ENCODE measurements at regions not wholly inside any gene's neighbourhood (a gene's known extent, or its start where the extent isn't known, plus 50 kb on each side); places are given as distances from the start of the nearest gene placed in this dataset.

DNA sequence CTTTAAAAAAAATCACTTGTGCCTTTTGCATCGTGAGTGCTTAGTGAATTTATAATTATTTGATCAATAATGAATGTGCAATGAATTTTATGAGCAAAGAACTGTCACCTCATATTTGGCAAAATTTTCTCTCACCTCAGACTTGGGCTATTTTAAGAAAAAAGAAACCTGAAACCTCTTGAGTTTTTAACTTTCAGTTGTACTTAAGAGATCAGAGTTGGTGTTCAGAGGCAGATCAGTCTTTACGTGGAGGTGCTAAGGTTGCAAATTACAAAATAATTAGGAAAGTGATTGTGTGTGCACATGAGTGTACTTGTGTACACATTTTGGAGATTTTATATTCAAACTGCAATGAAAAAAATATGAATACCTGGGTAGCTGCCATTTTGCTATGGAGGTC, 218.7 kb upstream of the RBFOX1 start:
- DNase-seq (ENCODE audit: low read depth): no peak
- no peak overlapping the region for H3K4me3 ChIP-seq (ENCODE audit: low read depth, low read length)
- H3K36me3 ChIP-seq (ENCODE audit: control insufficient read depth, insufficient read depth, low read length): no peaks in the 10 kb centered on the region
- no peaks in the 10 kb centered on the region for H3K27me3 ChIP-seq (ENCODE audit: control insufficient read depth, insufficient read depth, low read length)
- CTCF ChIA-PET: no interaction called here
- POLR2A ChIA-PET: no interaction called here
- TF ChIP-seq, protein P1, sequence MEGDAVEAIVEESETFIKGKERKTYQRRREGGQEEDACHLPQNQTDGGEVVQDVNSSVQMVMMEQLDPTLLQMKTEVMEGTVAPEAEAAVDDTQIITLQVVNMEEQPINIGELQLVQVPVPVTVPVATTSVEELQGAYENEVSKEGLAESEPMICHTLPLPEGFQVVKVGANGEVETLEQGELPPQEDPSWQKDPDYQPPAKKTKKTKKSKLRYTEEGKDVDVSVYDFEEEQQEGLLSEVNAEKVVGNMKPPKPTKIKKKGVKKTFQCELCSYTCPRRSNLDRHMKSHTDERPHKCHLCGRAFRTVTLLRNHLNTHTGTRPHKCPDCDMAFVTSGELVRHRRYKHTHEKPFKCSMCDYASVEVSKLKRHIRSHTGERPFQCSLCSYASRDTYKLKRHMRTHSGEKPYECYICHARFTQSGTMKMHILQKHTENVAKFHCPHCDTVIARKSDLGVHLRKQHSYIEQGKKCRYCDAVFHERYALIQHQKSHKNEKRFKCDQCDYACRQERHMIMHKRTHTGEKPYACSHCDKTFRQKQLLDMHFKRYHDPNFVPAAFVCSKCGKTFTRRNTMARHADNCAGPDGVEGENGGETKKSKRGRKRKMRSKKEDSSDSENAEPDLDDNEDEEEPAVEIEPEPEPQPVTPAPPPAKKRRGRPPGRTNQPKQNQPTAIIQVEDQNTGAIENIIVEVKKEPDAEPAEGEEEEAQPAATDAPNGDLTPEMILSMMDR (IDR thresholded peaks at IDR 0.05; ENCODE audit: insufficient read depth, low read depth, low read length): no peak

DNA sequence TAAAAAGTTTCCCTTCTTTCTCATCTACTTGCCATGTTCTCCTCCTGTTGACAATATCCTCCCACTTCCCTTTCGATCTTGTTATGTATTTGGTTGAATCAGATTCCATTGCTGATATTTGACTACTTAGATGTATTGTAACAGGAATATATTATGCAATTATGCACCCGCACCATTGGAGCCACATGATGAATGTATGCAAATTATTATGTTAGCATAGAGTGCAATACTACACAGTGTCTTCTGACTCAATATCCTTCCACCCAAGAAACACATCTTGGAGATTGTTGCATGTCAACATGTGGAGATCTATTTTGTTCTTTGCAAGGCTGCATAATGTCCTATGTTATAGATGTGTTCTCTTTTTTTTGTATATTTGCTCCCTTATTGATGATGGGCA, 219.2 kb upstream of the RBFOX1 start:
- Histone ChIP-seq H3K4me3 (ENCODE audit: low read depth, low read length) (no peak overlapping the region), H3K36me3 (ENCODE audit: control insufficient read depth, insufficient read depth, low read length) (no peaks in the 10 kb centered on the region), H3K27me3 (ENCODE audit: control insufficient read depth, insufficient read depth, low read length) (no peaks in the 10 kb centered on the region)
- TF ChIP-seq, protein P1 (IDR thresholded peaks at IDR 0.05; ENCODE audit: insufficient read depth, low read depth, low read length): no peak
- no peak for DNase-seq (ENCODE audit: low read depth)
- CTCF ChIA-PET: no interaction called here
- POLR2A ChIA-PET: no interaction called here

- H3K4me3 ChIP-seq (ENCODE audit: low read depth, low read length): no peak overlapping the region
- no peak for DNase-seq (ENCODE audit: low read depth)
- H3K27me3 ChIP-seq (ENCODE audit: control insufficient read depth, insufficient read depth, low read length): no peaks in the 10 kb centered on the region
- no peaks in the 10 kb centered on the region for H3K36me3 ChIP-seq (ENCODE audit: control insufficient read depth, insufficient read depth, low read length)
- TF ChIP-seq, protein P1 (IDR thresholded peaks at IDR 0.05; ENCODE audit: insufficient read depth, low read depth, low read length): no peak
- CTCF ChIA-PET: no interaction called here
- POLR2A ChIA-PET: no interaction called here
Measured at GRCh38 chr16:7111265-7111664, 221.4 kb upstream of the RBFOX1 start.

GRCh38 chr16:7107436-7107835, 225.2 kb upstream of the RBFOX1 start:
- Histone ChIP-seq H3K4me3 (ENCODE audit: low read depth, low read length) (no peak overlapping the region), H3K36me3 (ENCODE audit: control insufficient read depth, insufficient read depth, low read length) (no peaks in the 10 kb centered on the region), H3K27me3 (ENCODE audit: control insufficient read depth, insufficient read depth, low read length) (no peaks in the 10 kb centered on the region)
- DNase-seq (ENCODE audit: low read depth): no peak
- TF ChIP-seq, protein P1 (IDR thresholded peaks at IDR 0.05; ENCODE audit: insufficient read depth, low read depth, low read length): no peak
- ChIA-PET CTCF (interaction anchor here (0.7 kb wide), 1 partner anchor 107 kb away, joined by 3 read pairs; no protein-coding TSS in a partner anchor), POLR2A (no interaction called here)

GRCh38 chr16:7103056-7103455, 229.6 kb upstream of the RBFOX1 start:
- CTCF ChIA-PET: no interaction called here
- TF ChIP-seq, protein P1 (IDR thresholded peaks at IDR 0.05; ENCODE audit: insufficient read depth, low read depth, low read length): no peak
- no peak for DNase-seq (ENCODE audit: low read depth)
- POLR2A ChIA-PET: no interaction called here
- Histone ChIP-seq H3K27me3 (ENCODE audit: control insufficient read depth, insufficient read depth, low read length) (no peaks in the 10 kb centered on the region), H3K36me3 (ENCODE audit: control insufficient read depth, insufficient read depth, low read length) (no peaks in the 10 kb centered on the region), H3K4me3 (ENCODE audit: low read depth, low read length) (no peak overlapping the region)
